GM12878 (cell line): ENCODE measurements at regions not wholly inside any gene's neighbourhood (a gene's known extent, or its start where the extent isn't known, plus 50 kb on each side); places are given as distances from the start of the nearest gene placed in this dataset.

Experiments used
- ATAC-seq: fragments of 200-7000 bp; cut with Tn5 transposase; 3 replicates; pipeline ENCODE4 v1.9.1; 2020; ENCODE audit warnings: mild to moderate bottlenecking, moderate library complexity
- BruUV-seq: library from RNA; stranded (reverse); fragments of 400-500 nt; replicated peaks from 2 replicates; lab custom pipeline; 2021; lab: Mats Ljungman, UMichigan
- CTCF ChIA-PET: fragments of 300-600 bp; sonication (Branson Sonifier 250); formaldehyde crosslinking; extraction: SDS; loops from one replicate; lab custom pipeline; 2021; ENCODE audit warnings: inconsistent platforms; lab: Yijun Ruan, JAX
- POLR2A ChIA-PET: fragments of 350-600 bp; formaldehyde crosslinking; extraction: SDS; loops from one replicate; lab custom pipeline; 2021; ENCODE audit warnings: inconsistent platforms; lab: Charles Lee
- RAD21 ChIA-PET: fragments of 300-600 bp; sonication (Branson Sonifier 250); formaldehyde crosslinking; loops from one replicate; lab custom pipeline; 2023; ENCODE audit warnings: antibody characterized with exemption; ENCODE audit not compliant: unreplicated experiment; lab: Charles Lee
- SMC1A ChIA-PET: fragments of 300-600 bp; sonication (Branson Sonifier 250); formaldehyde crosslinking; loops from one replicate; lab custom pipeline; 2023; ENCODE audit not compliant: unreplicated experiment, uncharacterized antibody; lab: Charles Lee
- DNase-seq: peaks from one replicate; pipeline ENCODE4 v3.0.0-alpha.2; 2011; ENCODE audit warnings: low read depth, low spot score
- FAIRE-seq: peaks from 3 replicates; lab custom pipeline; 2011; peaks lifted over from hg19 to GRCh38; lab: Jason Lieb, UNC
- H2AFZ ChIP-seq: 2 replicates; pipeline ENCODE4 v1.6.0; 2011; ENCODE audit warnings: low read depth, low read length, control low read depth; ENCODE audit not compliant: control insufficient read depth
- H3K27ac ChIP-seq: 2 replicates; pipeline ENCODE4 v1.5.1; 2011; ENCODE audit warnings: control low read depth; ENCODE audit not compliant: control insufficient read depth, insufficient read depth
- H3K27me3 ChIP-seq, 2 experiments: replicated peaks in 1 of 2; 2 replicates each; pipeline versions ENCODE4 v1.6.0 to v1.6.1; 2011; ENCODE audit warnings: low read length in 1 of 2; ENCODE audit not compliant: control insufficient read depth in 2 of 2, insufficient read depth in 2 of 2
- H3K36me3 ChIP-seq, 2 experiments: 2 replicates each; pipeline ENCODE4 v1.5.1; 2011; ENCODE audit warnings: low read length in 1 of 2; ENCODE audit not compliant: control insufficient read depth in 2 of 2, insufficient read depth in 2 of 2
- H3K4me1 ChIP-seq: 2 replicates; pipeline ENCODE4 v1.6.1; 2011; ENCODE audit warnings: mild to moderate bottlenecking, low read length, moderate library complexity, mixed read lengths; ENCODE audit not compliant: control insufficient read depth, insufficient read depth
- H3K4me2 ChIP-seq: 2 replicates; pipeline ENCODE4 v1.6.0; 2011; ENCODE audit warnings: control low read depth; ENCODE audit not compliant: control insufficient read depth, insufficient read depth
- H3K4me3 ChIP-seq: fragments of 200-600 bp; sonication (generic); 2 replicates; pipeline ENCODE4 v1.5.1; 2016
- H3K79me2 ChIP-seq: 2 replicates; pipeline ENCODE4 v1.6.0; 2011; ENCODE audit warnings: low read length; ENCODE audit not compliant: control insufficient read depth, insufficient read depth
- H3K9ac ChIP-seq: 2 replicates; pipeline ENCODE4 v1.8.0; 2011; ENCODE audit warnings: low read length, control low read depth, mixed read lengths; ENCODE audit not compliant: control insufficient read depth, insufficient read depth
- H3K9me3 ChIP-seq: replicated peaks from 3 replicates; pipeline ENCODE4 v1.5.1; 2011; ENCODE audit warnings: mild to moderate bottlenecking, low read length; ENCODE audit not compliant: control insufficient read depth, insufficient read depth
- H4K20me1 ChIP-seq: 2 replicates; pipeline ENCODE4 v1.6.0; 2011; ENCODE audit not compliant: control insufficient read depth, insufficient read depth
- BCL11A ChIP-seq: IDR thresholded peaks from 2 replicates; pipeline ENCODE4 v1.6.1; 2011; ENCODE audit warnings: low read depth, low read length
- BRCA1 ChIP-seq: IDR thresholded peaks from 2 replicates; pipeline ENCODE4 v1.6.1; 2011; ENCODE audit warnings: low read depth, low read length, improper control_type of control experiment
- E4F1 ChIP-seq: fragments of 450-650 bp; IDR thresholded peaks from 2 replicates; pipeline ENCODE4 v1.6.1; 2018; ENCODE audit warnings: borderline replicate concordance, mild to moderate bottlenecking; ENCODE audit not compliant: partially characterized antibody
- ESRRA ChIP-seq: IDR thresholded peaks from 2 replicates; pipeline ENCODE4 v1.6.1; 2012; ENCODE audit warnings: mild to moderate bottlenecking, low read length, improper control_type of control experiment
- FOS ChIP-seq: IDR thresholded peaks from 3 replicates; pipeline ENCODE4 v1.6.1; 2011; ENCODE audit warnings: borderline replicate concordance; ENCODE audit not compliant: insufficient read length; ENCODE audit errors: extremely low read depth
- FOXK2 ChIP-seq: fragments of 450-650 bp; IDR thresholded peaks from 2 replicates; pipeline ENCODE4 v1.6.1; 2017; ENCODE audit warnings: mild to moderate bottlenecking, moderate library complexity
- JUNB ChIP-seq: IDR thresholded peaks from 2 replicates; pipeline ENCODE4 v1.6.1; 2016; ENCODE audit warnings: antibody characterized with exemption, mild to moderate bottlenecking
- MEF2A ChIP-seq: IDR thresholded peaks from 2 replicates; pipeline ENCODE4 v1.6.1; 2011; ENCODE audit warnings: low read depth, mild to moderate bottlenecking, low read length, moderate library complexity; ENCODE audit not compliant: insufficient read depth
- NFXL1 ChIP-seq: fragments of 450-650 bp; IDR thresholded peaks from 2 replicates; pipeline ENCODE4 v1.6.1; 2017; ENCODE audit warnings: antibody characterized with exemption, mild to moderate bottlenecking, borderline replicate concordance
- POLR2AphosphoS5 ChIP-seq: IDR thresholded peaks from 2 replicates; pipeline ENCODE4 v1.6.1; 2011; ENCODE audit warnings: mild to moderate bottlenecking, low read length, inconsistent platforms
- TCF12 ChIP-seq: IDR thresholded peaks from 2 replicates; pipeline ENCODE4 v1.6.1; 2011; ENCODE audit warnings: low read depth, mild to moderate bottlenecking, low read length
- WGBS: methylation state at CpG from one replicate; pipeline ENCODE4 v1.1.6; 2016; ENCODE audit warnings: low lambda C conversion rate; ENCODE audit not compliant: insufficient replicate concordance, insufficient coverage; ENCODE audit errors: missing lambda C conversion rate; 5-methylcytosine and 5-hydroxymethylcytosine counted together
- in situ Hi-C: fragments of 300-500 bp; cut with MboI; formaldehyde crosslinking; loops from 9 replicates; pipeline ENCODE4 v1.14.3; 2018; ENCODE audit warnings: mixed read lengths
- intact Hi-C: fragments of 100-400 bp; cut with micrococcal nuclease; formaldehyde crosslinking; loops from one replicate; pipeline ENCODE4 v1.14.2; 2022; ENCODE audit not compliant: unreplicated experiment

- ChIA-PET CTCF (no interaction called here), SMC1A (no interaction called here)
- WGBS = 16% methylated on average over 3 of the region's 3 CpGs
These were observed 263.2 kb downstream of the CBLN1 start for GRCh38 chr16:49018259-49018931.

More at GRCh38 chr16:49018259-49018931, 263.2 kb downstream of the CBLN1 start:
- intact Hi-C loops (no loop called here), in situ Hi-C loops (no loop called here)
- Histone ChIP-seq H3K4me3 (no peak overlapping the region), H3K9me3 (no peaks in the 10 kb centered on the region), H2AFZ (no peak overlapping the region), H4K20me1 (no peaks in the 10 kb centered on the region), H3K27me3 (0 out of 4 replicates have a peak, but pooled peaks cover 0 to 2% of the 10 kb centered on the region in 2 experiments), H3K36me3 (no peaks in the 10 kb centered on the region), H3K4me1 (no peaks in the 10 kb centered on the region), H3K4me2 (no peak overlapping the region), H3K79me2 (no peaks in the 10 kb centered on the region), H3K27ac (no peak overlapping the region), H3K9ac (no peak overlapping the region)
- FAIRE-seq (no peak), DNase-seq (no peak), ATAC-seq (no peak)
- RAD21 ChIA-PET = no interaction called here
- POLR2A ChIA-PET = no interaction called here
- TF ChIP-seq MEF2A = no peak
- TF ChIP-seq ESRRA = no peak
- TF ChIP-seq FOXK2 = no peak
- no peak for TF ChIP-seq BCL11A
- no peak for TF ChIP-seq BRCA1
- TF ChIP-seq JUNB = no peak
- no peak for TF ChIP-seq POLR2AphosphoS5
- no peak for TF ChIP-seq NFXL1
- no peak for TF ChIP-seq TCF12
- TF ChIP-seq FOS = no peak
- TF ChIP-seq E4F1 = no peak
- BruUV-seq = no TSS peak
